HCT116 (cell line): ENCODE measurements at regions not wholly inside any gene's neighbourhood (a gene's known extent, or its start where the extent isn't known, plus 50 kb on each side); places are given as distances from the start of the nearest gene placed in this dataset.

Experiments used
- CEBPB ChIP-seq: IDR thresholded peaks from 2 replicates; pipeline ENCODE4 v1.6.1; 2012; ENCODE audit warnings: low read depth
- POLR2A ChIP-seq: IDR thresholded peaks from 2 replicates; pipeline ENCODE4 v1.7.0; 2011; ENCODE audit warnings: borderline replicate concordance; ENCODE audit not compliant: insufficient read depth, insufficient read length; ENCODE audit errors: extremely low read depth
- POLR2AphosphoS5 ChIP-seq: IDR thresholded peaks from 2 replicates; pipeline ENCODE4 v1.6.1; 2011; ENCODE audit warnings: mild to moderate bottlenecking, low read depth, low read length, moderate library complexity
- TCF7L2 ChIP-seq: IDR thresholded peaks from 2 replicates; pipeline ENCODE4 v1.7.0; 2011; ENCODE audit warnings: borderline replicate concordance, inconsistent platforms; ENCODE audit not compliant: insufficient read depth, insufficient read length; ENCODE audit errors: extremely low read depth
- TF ChIP-seq, protein P1 (sequence below), 3 experiments: fragments of 200-600 bp in 1 of 3; sonication (generic) in 1 of 3; IDR thresholded peaks in 2 of 3; conservative IDR thresholded peaks in 1 of 3; 2 replicates each; pipeline ENCODE4 v1.5.1; 2012 to 2017; ENCODE audit warnings: low read depth in 2 of 3, low read length in 2 of 3, antibody characterized with exemption in 1 of 3, borderline replicate concordance in 1 of 3, control low read depth in 1 of 3, mild to moderate bottlenecking in 1 of 3, mixed read lengths in 1 of 3, mixed run types in 1 of 3, moderate library complexity in 1 of 3; ENCODE audit not compliant: insufficient read depth in 1 of 3
- TF ChIP-seq, protein P2 (sequence below): IDR thresholded peaks from 2 replicates; pipeline ENCODE4 v1.6.1; 2012

DNA sequence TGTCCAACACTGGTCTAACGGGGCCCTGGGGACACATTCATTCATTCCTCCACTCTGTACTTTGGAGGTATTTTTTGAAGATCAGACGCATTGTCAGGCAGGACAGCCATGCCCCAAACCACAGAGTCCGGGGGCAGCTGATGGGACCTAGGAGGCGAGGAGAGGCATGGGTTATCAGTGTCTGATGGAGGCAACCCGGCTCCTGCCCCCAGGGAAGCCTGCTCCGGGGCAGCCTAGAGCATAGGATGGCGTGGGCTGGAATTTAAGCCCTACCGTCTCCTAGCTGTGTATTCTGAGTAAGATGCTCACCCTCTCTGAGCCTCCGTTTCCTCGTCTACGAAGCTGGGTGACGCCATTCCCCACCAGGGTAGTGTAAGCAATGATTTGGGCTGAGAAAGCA, 55.4 kb upstream of the ELN start:
- TF ChIP-seq, protein P1, sequence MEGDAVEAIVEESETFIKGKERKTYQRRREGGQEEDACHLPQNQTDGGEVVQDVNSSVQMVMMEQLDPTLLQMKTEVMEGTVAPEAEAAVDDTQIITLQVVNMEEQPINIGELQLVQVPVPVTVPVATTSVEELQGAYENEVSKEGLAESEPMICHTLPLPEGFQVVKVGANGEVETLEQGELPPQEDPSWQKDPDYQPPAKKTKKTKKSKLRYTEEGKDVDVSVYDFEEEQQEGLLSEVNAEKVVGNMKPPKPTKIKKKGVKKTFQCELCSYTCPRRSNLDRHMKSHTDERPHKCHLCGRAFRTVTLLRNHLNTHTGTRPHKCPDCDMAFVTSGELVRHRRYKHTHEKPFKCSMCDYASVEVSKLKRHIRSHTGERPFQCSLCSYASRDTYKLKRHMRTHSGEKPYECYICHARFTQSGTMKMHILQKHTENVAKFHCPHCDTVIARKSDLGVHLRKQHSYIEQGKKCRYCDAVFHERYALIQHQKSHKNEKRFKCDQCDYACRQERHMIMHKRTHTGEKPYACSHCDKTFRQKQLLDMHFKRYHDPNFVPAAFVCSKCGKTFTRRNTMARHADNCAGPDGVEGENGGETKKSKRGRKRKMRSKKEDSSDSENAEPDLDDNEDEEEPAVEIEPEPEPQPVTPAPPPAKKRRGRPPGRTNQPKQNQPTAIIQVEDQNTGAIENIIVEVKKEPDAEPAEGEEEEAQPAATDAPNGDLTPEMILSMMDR (IDR thresholded peaks at IDR 0.05 in 2 of 3, conservative IDR thresholded peaks at IDR 0.05 in 1 of 3; ENCODE audit: borderline replicate concordance in 1 of 3, insufficient read depth in 1 of 3, low read depth in 2 of 3, low read length in 2 of 3): no peak
- no peak for TF ChIP-seq TCF7L2
- TF ChIP-seq, protein P2, sequence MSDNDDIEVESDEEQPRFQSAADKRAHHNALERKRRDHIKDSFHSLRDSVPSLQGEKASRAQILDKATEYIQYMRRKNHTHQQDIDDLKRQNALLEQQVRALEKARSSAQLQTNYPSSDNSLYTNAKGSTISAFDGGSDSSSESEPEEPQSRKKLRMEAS: no peak
- TF ChIP-seq POLR2AphosphoS5: no peak
- no peak for TF ChIP-seq CEBPB
- no peak for TF ChIP-seq POLR2A
